ENCODE measurements at regions not wholly inside any gene's neighbourhood (a gene's known extent, or its start where the extent isn't known, plus 50 kb on each side); places are given as distances from the start of the nearest gene placed in this dataset.

DNA sequence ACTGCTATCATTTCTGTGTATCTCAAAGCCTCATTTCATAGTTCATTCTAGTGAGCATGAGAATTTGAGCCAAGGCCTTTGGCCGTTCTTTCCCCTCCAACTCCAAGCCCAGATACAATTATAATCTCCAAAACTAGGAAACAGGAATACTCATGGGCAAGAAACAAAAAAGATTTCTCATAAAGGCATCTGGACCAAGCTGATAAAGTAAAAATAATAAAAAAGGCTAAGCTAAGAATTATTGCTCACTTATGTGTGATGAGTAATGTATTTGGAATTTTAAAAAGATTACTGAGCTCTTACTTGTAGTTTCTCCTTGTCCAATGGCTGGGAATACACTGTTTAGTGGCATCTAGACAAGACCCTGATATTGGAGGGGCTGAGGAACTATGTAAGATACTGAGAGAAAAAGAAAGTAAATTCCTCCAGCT is 196.4 kb upstream of the POM121L12 start:
- H3K56ac ChIP-seq (ENCODE audit: extremely low read depth, insufficient read depth, low read length): no peak overlapping the region
- H4K91ac ChIP-seq (ENCODE audit: insufficient read depth, low read depth, low read length): no peak overlapping the region
- BruUV-seq (replicated peaks): no TSS peak
- H3K36me3 ChIP-seq (ENCODE audit: control insufficient read depth, insufficient read depth, low read length): no peaks in the 10 kb centered on the region
- H3K9ac ChIP-seq (ENCODE audit: low read depth, low read length): no peak overlapping the region
- TF ChIP-seq NFE2L2 (IDR thresholded peaks at IDR 0.05; ENCODE audit: low read depth, low read length): no peak
- TF ChIP-seq, protein P1, sequence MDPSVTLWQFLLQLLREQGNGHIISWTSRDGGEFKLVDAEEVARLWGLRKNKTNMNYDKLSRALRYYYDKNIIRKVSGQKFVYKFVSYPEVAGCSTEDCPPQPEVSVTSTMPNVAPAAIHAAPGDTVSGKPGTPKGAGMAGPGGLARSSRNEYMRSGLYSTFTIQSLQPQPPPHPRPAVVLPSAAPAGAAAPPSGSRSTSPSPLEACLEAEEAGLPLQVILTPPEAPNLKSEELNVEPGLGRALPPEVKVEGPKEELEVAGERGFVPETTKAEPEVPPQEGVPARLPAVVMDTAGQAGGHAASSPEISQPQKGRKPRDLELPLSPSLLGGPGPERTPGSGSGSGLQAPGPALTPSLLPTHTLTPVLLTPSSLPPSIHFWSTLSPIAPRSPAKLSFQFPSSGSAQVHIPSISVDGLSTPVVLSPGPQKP (IDR thresholded peaks at IDR 0.05; ENCODE audit: borderline replicate concordance, low read depth, low read length): no peak
- TF ChIP-seq RAD21 (IDR thresholded peaks at IDR 0.05; ENCODE audit: low read length): no peak
- TF ChIP-seq, protein P2, sequence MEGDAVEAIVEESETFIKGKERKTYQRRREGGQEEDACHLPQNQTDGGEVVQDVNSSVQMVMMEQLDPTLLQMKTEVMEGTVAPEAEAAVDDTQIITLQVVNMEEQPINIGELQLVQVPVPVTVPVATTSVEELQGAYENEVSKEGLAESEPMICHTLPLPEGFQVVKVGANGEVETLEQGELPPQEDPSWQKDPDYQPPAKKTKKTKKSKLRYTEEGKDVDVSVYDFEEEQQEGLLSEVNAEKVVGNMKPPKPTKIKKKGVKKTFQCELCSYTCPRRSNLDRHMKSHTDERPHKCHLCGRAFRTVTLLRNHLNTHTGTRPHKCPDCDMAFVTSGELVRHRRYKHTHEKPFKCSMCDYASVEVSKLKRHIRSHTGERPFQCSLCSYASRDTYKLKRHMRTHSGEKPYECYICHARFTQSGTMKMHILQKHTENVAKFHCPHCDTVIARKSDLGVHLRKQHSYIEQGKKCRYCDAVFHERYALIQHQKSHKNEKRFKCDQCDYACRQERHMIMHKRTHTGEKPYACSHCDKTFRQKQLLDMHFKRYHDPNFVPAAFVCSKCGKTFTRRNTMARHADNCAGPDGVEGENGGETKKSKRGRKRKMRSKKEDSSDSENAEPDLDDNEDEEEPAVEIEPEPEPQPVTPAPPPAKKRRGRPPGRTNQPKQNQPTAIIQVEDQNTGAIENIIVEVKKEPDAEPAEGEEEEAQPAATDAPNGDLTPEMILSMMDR (conservative IDR thresholded peaks at IDR 0.05; ENCODE audit: low read depth, low read length): no peak
- TF ChIP-seq, protein P3, sequence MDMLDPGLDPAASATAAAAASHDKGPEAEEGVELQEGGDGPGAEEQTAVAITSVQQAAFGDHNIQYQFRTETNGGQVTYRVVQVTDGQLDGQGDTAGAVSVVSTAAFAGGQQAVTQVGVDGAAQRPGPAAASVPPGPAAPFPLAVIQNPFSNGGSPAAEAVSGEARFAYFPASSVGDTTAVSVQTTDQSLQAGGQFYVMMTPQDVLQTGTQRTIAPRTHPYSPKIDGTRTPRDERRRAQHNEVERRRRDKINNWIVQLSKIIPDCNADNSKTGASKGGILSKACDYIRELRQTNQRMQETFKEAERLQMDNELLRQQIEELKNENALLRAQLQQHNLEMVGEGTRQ (IDR thresholded peaks at IDR 0.05; ENCODE audit: low read depth, low read length): no peak
- TF ChIP-seq RFX5 (IDR thresholded peaks at IDR 0.05; ENCODE audit: low read depth, low read length): no peak
- TF ChIP-seq MAFK (IDR thresholded peaks at IDR 0.05; ENCODE audit: low read depth, low read length): no peak
- no peak for TF ChIP-seq FOS (IDR thresholded peaks at IDR 0.05; ENCODE audit: low read depth, low read length)
- no peak for TF ChIP-seq MXI1 (IDR thresholded peaks at IDR 0.05; ENCODE audit: borderline replicate concordance, low read depth, low read length)
- no peak for TF ChIP-seq CEBPB (IDR thresholded peaks at IDR 0.05; ENCODE audit: low read depth, low read length)
- no peak for TF ChIP-seq CHD1 (IDR thresholded peaks at IDR 0.05; ENCODE audit: low read depth, low read length)
- no peak for TF ChIP-seq SMC3 (IDR thresholded peaks at IDR 0.05; ENCODE audit: low read depth, low read length)
- TF ChIP-seq MAZ (IDR thresholded peaks at IDR 0.05; ENCODE audit: borderline replicate concordance, low read depth, low read length): no peak
- TF ChIP-seq POLR2A (IDR thresholded peaks at IDR 0.05; ENCODE audit: low read depth, low read length): no peak
- TF ChIP-seq BHLHE40 (IDR thresholded peaks at IDR 0.05; ENCODE audit: low read depth, low read length): no peak
- TF ChIP-seq RCOR1 (IDR thresholded peaks at IDR 0.05; ENCODE audit: insufficient replicate concordance, low read length): no peak
- in situ Hi-C loops (cut with MboI; ENCODE audit: low sequenced_read_pairs) (no loop called here), intact Hi-C loops (cut with micrococcal nuclease) (no loop called here), dilution Hi-C loops (cut with HindIII; ENCODE audit: low sequenced_read_pairs, unreplicated experiment) (no loop called here)
- H2AFZ ChIP-seq (replicated peaks; ENCODE audit: low read length, poor library complexity): no peak overlapping the region
- DNase-seq: no peak
- H4K8ac ChIP-seq (ENCODE audit: low read depth in 2 of 2, low read length in 2 of 2): no peak overlapping the region
- H3K9me3 ChIP-seq (ENCODE audit: control insufficient read depth, insufficient read depth, low read length): peaks cover 4% of the 10 kb centered on the region
- no peak overlapping the region for H3K23ac ChIP-seq (ENCODE audit: low read depth, low read length)
- H2BK15ac ChIP-seq (ENCODE audit: low read depth, low read length): no peak overlapping the region
- no peaks in the 10 kb centered on the region for H3K79me1 ChIP-seq (ENCODE audit: low read depth in 1 of 2, low read length in 2 of 2)
- no peak overlapping the region for H3K18ac ChIP-seq (ENCODE audit: low read depth, low read length)
- no peak overlapping the region for H2AK5ac ChIP-seq (ENCODE audit: low read depth, low read length)
- ChIA-PET POLR2A (ENCODE audit: unreplicated experiment) (no interaction called here), CTCF (no interaction called here)
- no peaks in the 10 kb centered on the region for H3K27me3 ChIP-seq (ENCODE audit: control insufficient read depth, insufficient read depth, low read length)
- no peaks in the 10 kb centered on the region for H3K9me1 ChIP-seq (ENCODE audit: insufficient read depth, low read length)
- H4K20me1 ChIP-seq (ENCODE audit: insufficient read depth, low read length): no peaks in the 10 kb centered on the region
- H3K4me3 ChIP-seq (ENCODE audit: insufficient read depth, low read depth, low read length): no peak overlapping the region
- no peak overlapping the region for H2BK5ac ChIP-seq (ENCODE audit: low read depth, low read length, poor library complexity, severe bottlenecking)
- no peak overlapping the region for H4K5ac ChIP-seq (ENCODE audit: low read depth, low read length)
- no peak overlapping the region for H3K27ac ChIP-seq (ENCODE audit: insufficient read depth, low read length)
- H2AK9ac ChIP-seq (replicated peaks; ENCODE audit: low read depth, low read length, poor library complexity): no peak overlapping the region
- no peak overlapping the region for H3K4me2 ChIP-seq (ENCODE audit: low read depth, low read length)
- no peak overlapping the region for H3K14ac ChIP-seq (replicated peaks; ENCODE audit: low read depth, low read length)
- no peak overlapping the region for H2BK120ac ChIP-seq (ENCODE audit: low read depth, low read length)
- no peak overlapping the region for H2BK20ac ChIP-seq (ENCODE audit: low read depth, low read length)
- H3K4ac ChIP-seq (ENCODE audit: low read depth, low read length): no peak overlapping the region
- no peaks in the 10 kb centered on the region for H3K4me1 ChIP-seq (ENCODE audit: control insufficient read depth, insufficient read depth, low read length)
- no peak for ATAC-seq (ENCODE audit: low read depth)
- WGBS, 2 experiments (ENCODE audit: extremely low coverage in 2 of 2, insufficient read length in 1 of 2): no CpG with 5 or more reads among the region's 1 CpG
